IMR-90 (cell line): ENCODE measurements at regions not wholly inside any gene's neighbourhood (a gene's known extent, or its start where the extent isn't known, plus 50 kb on each side); places are given as distances from the start of the nearest gene placed in this dataset.

ENCODE experiments used
- ATAC-seq: fragments of 200-7000 bp; cut with Tn5 transposase; 2 replicates; pipeline ENCODE4 v1.9.1; 2020; ENCODE audit warnings: low read depth, mild to moderate bottlenecking, moderate library complexity
- BruUV-seq: library from RNA; stranded (reverse); fragments of 400-500 nt; replicated peaks from 2 replicates; lab custom pipeline; 2021; lab: Mats Ljungman, UMichigan
- CTCF ChIA-PET: fragments of 300-600 bp; formaldehyde crosslinking; extraction: SDS; loops from one replicate; lab custom pipeline; 2021; ENCODE audit warnings: antibody characterized with exemption; lab: Yijun Ruan, JAX
- POLR2A ChIA-PET: fragments of 300-600 bp; sonication (Branson Sonifier 250); formaldehyde crosslinking; loops from one replicate; lab custom pipeline; 2022; ENCODE audit warnings: antibody characterized with exemption; ENCODE audit not compliant: unreplicated experiment; lab: Charles Lee
- DNase-seq: peaks from one replicate; pipeline ENCODE4 v3.0.0; 2013
- H2AFZ ChIP-seq: replicated peaks from 2 replicates; pipeline ENCODE3; 2013; ENCODE audit warnings: low read length, mild to moderate bottlenecking; ENCODE audit not compliant: poor library complexity
- H2AK5ac ChIP-seq: 2 replicates; pipeline ENCODE4 v1.6.1; 2013; ENCODE audit warnings: low read depth, low read length, inconsistent platforms
- H2AK9ac ChIP-seq: replicated peaks from 2 replicates; pipeline ENCODE3; 2013; ENCODE audit warnings: mild to moderate bottlenecking, low read depth, low read length, moderate library complexity; ENCODE audit not compliant: poor library complexity
- H2BK120ac ChIP-seq: 2 replicates; pipeline ENCODE4 v1.6.1; 2013; ENCODE audit warnings: low read depth, low read length, inconsistent platforms
- H2BK15ac ChIP-seq: 3 replicates; pipeline ENCODE4 v1.6.1; 2013; ENCODE audit warnings: low read depth, low read length, inconsistent platforms
- H2BK20ac ChIP-seq: 2 replicates; pipeline ENCODE4 v1.6.1; 2013; ENCODE audit warnings: low read depth, mild to moderate bottlenecking, inconsistent platforms, low read length, moderate library complexity
- H2BK5ac ChIP-seq: 2 replicates; pipeline ENCODE4 v1.6.1; 2013; ENCODE audit warnings: mild to moderate bottlenecking, low read depth, low read length, inconsistent platforms; ENCODE audit not compliant: poor library complexity, severe bottlenecking
- H3K14ac ChIP-seq: replicated peaks from 2 replicates; pipeline ENCODE4 v1.6.1; 2013; ENCODE audit warnings: low read depth, low read length, inconsistent platforms
- H3K18ac ChIP-seq: 2 replicates; pipeline ENCODE4 v1.6.1; 2013; ENCODE audit warnings: low read depth, low read length, control low read depth
- H3K23ac ChIP-seq: 2 replicates; pipeline ENCODE4 v1.6.1; 2013; ENCODE audit warnings: low read depth, low read length, inconsistent platforms
- H3K27ac ChIP-seq: 2 replicates; pipeline ENCODE4 v1.5.1; 2013; ENCODE audit warnings: mild to moderate bottlenecking, control low read depth, low read length; ENCODE audit not compliant: insufficient read depth
- H3K27me3 ChIP-seq: 2 replicates; pipeline ENCODE4 v1.6.1; 2013; ENCODE audit warnings: low read length; ENCODE audit not compliant: control insufficient read depth, insufficient read depth
- H3K36me3 ChIP-seq: 2 replicates; pipeline ENCODE4 v1.6.1; 2013; ENCODE audit warnings: low read length, mixed read lengths; ENCODE audit not compliant: control insufficient read depth, insufficient read depth
- H3K4ac ChIP-seq: 2 replicates; pipeline ENCODE4 v1.6.1; 2013; ENCODE audit warnings: low read depth, low read length, inconsistent platforms
- H3K4me1 ChIP-seq: 2 replicates; pipeline ENCODE4 v1.6.1; 2013; ENCODE audit warnings: low read length, mixed read lengths; ENCODE audit not compliant: control insufficient read depth, insufficient read depth
- H3K4me2 ChIP-seq: 2 replicates; pipeline ENCODE4 v1.6.1; 2013; ENCODE audit warnings: low read depth, mild to moderate bottlenecking, control low read depth, low read length, moderate library complexity
- H3K4me3 ChIP-seq: 2 replicates; pipeline ENCODE4 v1.5.1; 2013; ENCODE audit warnings: low read depth, mild to moderate bottlenecking, control low read depth, low read length, moderate library complexity; ENCODE audit not compliant: insufficient read depth
- H3K56ac ChIP-seq: 2 replicates; pipeline ENCODE4 v1.6.1; 2013; ENCODE audit warnings: low read length, inconsistent platforms; ENCODE audit not compliant: insufficient read depth; ENCODE audit errors: extremely low read depth
- H3K79me1 ChIP-seq, 2 experiments: 2 replicates each; pipeline ENCODE4 v1.6.1; 2013; ENCODE audit warnings: low read length in 2 of 2, inconsistent platforms in 1 of 2, low read depth in 1 of 2
- H3K9ac ChIP-seq: 2 replicates; pipeline ENCODE4 v1.6.1; 2013; ENCODE audit warnings: low read depth, low read length, control low read depth
- H3K9me1 ChIP-seq: 2 replicates; pipeline ENCODE4 v1.6.1; 2013; ENCODE audit warnings: low read length, inconsistent platforms; ENCODE audit not compliant: insufficient read depth
- H3K9me3 ChIP-seq: 2 replicates; pipeline ENCODE4 v1.6.1; 2013; ENCODE audit warnings: low read length; ENCODE audit not compliant: control insufficient read depth, insufficient read depth
- H4K20me1 ChIP-seq: 2 replicates; pipeline ENCODE4 v1.6.1; 2013; ENCODE audit warnings: low read length, inconsistent platforms; ENCODE audit not compliant: insufficient read depth
- H4K5ac ChIP-seq: 2 replicates; pipeline ENCODE4 v1.6.1; 2013; ENCODE audit warnings: mild to moderate bottlenecking, low read depth, low read length, control low read depth
- H4K8ac ChIP-seq, 2 experiments: 2 replicates each; pipeline ENCODE4 v1.6.1; 2013; ENCODE audit warnings: low read depth in 2 of 2, low read length in 2 of 2, control low read depth in 1 of 2, inconsistent platforms in 1 of 2
- H4K91ac ChIP-seq: 2 replicates; pipeline ENCODE4 v1.6.1; 2013; ENCODE audit warnings: low read depth, low read length, inconsistent platforms; ENCODE audit not compliant: insufficient read depth
- BHLHE40 ChIP-seq: fragments of 150-350 bp; IDR thresholded peaks from 2 replicates; pipeline ENCODE4 v1.6.1; 2016; ENCODE audit warnings: mild to moderate bottlenecking, low read depth, low read length
- CHD1 ChIP-seq: IDR thresholded peaks from 2 replicates; pipeline ENCODE4 v1.6.1; 2012; ENCODE audit warnings: low read depth, low read length, improper control_type of control experiment
- MAFK ChIP-seq: IDR thresholded peaks from 2 replicates; pipeline ENCODE4 v1.6.1; 2012; ENCODE audit warnings: low read depth, low read length, improper control_type of control experiment
- SMC3 ChIP-seq: fragments of 150-350 bp; IDR thresholded peaks from 2 replicates; pipeline ENCODE4 v1.6.1; 2016; ENCODE audit warnings: low read depth, mild to moderate bottlenecking, antibody characterized with exemption, low read length, moderate library complexity
- WGBS, 2 experiments: methylation state at CpG; one replicate each; pipeline versions ENCODE4 v1.1.5 to v1.1.7; 2013; ENCODE audit warnings: missing lambda C conversion rate in 2 of 2; ENCODE audit not compliant: insufficient read length in 1 of 2; ENCODE audit errors: extremely low coverage in 2 of 2; 5-methylcytosine and 5-hydroxymethylcytosine counted together
- dilution Hi-C: fragments of 300-500 bp; cut with HindIII; formaldehyde crosslinking; loops from one replicate; pipeline ENCODE4 v1.14.3; 2018; ENCODE audit warnings: low sequenced_read_pairs; ENCODE audit not compliant: unreplicated experiment
- in situ Hi-C: fragments of 300-500 bp; cut with MboI; formaldehyde crosslinking; loops from 3 replicates; pipeline ENCODE4 v1.14.3; 2019; ENCODE audit warnings: low sequenced_read_pairs, inconsistent platforms, mixed read lengths
- intact Hi-C: fragments of 100-400 bp; cut with micrococcal nuclease; formaldehyde crosslinking; loops from 2 replicates; pipeline ENCODE4 v1.10.0; 2022
- TF ChIP-seq, protein P1 (sequence below): fragments of 150-350 bp; IDR thresholded peaks from 2 replicates; pipeline ENCODE4 v1.6.1; 2017; ENCODE audit warnings: mild to moderate bottlenecking, antibody characterized with exemption, low read length, low read depth

DNA sequence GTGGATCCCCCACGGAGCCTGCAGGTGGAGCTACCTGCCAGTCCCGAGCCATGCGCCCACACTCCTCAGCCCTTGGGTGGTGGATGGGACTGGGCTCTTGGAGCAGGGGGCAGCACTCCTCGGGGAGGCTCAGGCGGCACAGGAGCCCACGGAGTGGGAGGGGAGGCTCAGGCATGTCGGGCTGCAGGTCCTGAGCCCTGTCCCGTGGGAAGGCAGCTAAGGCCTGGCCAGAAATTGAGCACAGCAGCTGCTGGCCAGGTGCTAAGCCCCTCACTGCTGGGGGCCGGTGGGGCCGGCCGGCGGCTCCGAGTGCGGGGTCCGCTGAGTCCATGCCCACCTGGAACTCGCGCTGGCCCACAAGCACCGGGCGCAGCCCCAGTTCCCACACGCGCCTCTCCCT lies 91.7 kb upstream of the ACVR1 start:
- Histone ChIP-seq H3K23ac (no peak overlapping the region), H3K18ac (no peak overlapping the region), H3K14ac (no peak overlapping the region), H3K4me3 (no peak overlapping the region), H4K5ac (no peak overlapping the region), H2AK5ac (no peak overlapping the region), H4K91ac (no peak overlapping the region), H4K8ac (no peak overlapping the region), H4K20me1 (no peaks in the 10 kb centered on the region), H3K27ac (no peak overlapping the region), H2BK20ac (no peak overlapping the region), H2AFZ (no peak overlapping the region), H3K56ac (no peak overlapping the region), H2BK5ac (no peak overlapping the region), H3K9me1 (no peaks in the 10 kb centered on the region), H3K4me1 (no peaks in the 10 kb centered on the region), H3K9ac (no peak overlapping the region), H3K9me3 (no peaks in the 10 kb centered on the region), H3K4ac (no peak overlapping the region), H2AK9ac (no peak overlapping the region), H3K79me1 (no peaks in the 10 kb centered on the region), H2BK15ac (no peak overlapping the region), H3K27me3 (no peaks in the 10 kb centered on the region), H3K36me3 (no peaks in the 10 kb centered on the region), H3K4me2 (no peak overlapping the region), H2BK120ac (no peak overlapping the region)
- TF ChIP-seq SMC3 (no peak), MAFK (no peak), BHLHE40 (no peak), CHD1 (no peak)
- TF ChIP-seq, protein P1, sequence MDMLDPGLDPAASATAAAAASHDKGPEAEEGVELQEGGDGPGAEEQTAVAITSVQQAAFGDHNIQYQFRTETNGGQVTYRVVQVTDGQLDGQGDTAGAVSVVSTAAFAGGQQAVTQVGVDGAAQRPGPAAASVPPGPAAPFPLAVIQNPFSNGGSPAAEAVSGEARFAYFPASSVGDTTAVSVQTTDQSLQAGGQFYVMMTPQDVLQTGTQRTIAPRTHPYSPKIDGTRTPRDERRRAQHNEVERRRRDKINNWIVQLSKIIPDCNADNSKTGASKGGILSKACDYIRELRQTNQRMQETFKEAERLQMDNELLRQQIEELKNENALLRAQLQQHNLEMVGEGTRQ, result no peak
- ChIA-PET CTCF (no interaction called here), POLR2A (no interaction called here)
- 91% methylated on average over 9 of the region's 21 CpGs; no CpG with 5 or more reads in 1 of the 2 experiments for WGBS, 2 experiments
- no peak for DNase-seq
- ATAC-seq, result no peak
- dilution Hi-C loops, result no loop called here
- BruUV-seq, result no TSS peak
- in situ Hi-C loops, result no loop called here
- intact Hi-C loops, result no loop called here
